ENCODE measurements at regions not wholly inside any gene's neighbourhood (a gene's known extent, or its start where the extent isn't known, plus 50 kb on each side); places are given as distances from the start of the nearest gene placed in this dataset.

- no peaks in the 10 kb centered on the region for H3K36me3 ChIP-seq
- no peaks in the 10 kb centered on the region for H3K9me3 ChIP-seq
- no peaks in the 10 kb centered on the region for H3K27me3 ChIP-seq
- no peak overlapping the region for H3K4me3 ChIP-seq
- FAIRE-seq (no peak), DNase-seq (no peak), ATAC-seq (no peak)
- no peak for TF ChIP-seq CTCF (IDR thresholded peaks at IDR 0.05)
- WGBS, 2 donors = 86 to 89% methylated on average over 8 of the region's 8 CpGs
- no peak overlapping the region for H3K27ac ChIP-seq
- H3K4me1 ChIP-seq = no peaks in the 10 kb centered on the region
- intact Hi-C loops (cut with DNase I) = no loop called here
Measured at GRCh38 chr2:101617188-101617587, 80.3 kb upstream of the MAP4K4 start.

DNA sequence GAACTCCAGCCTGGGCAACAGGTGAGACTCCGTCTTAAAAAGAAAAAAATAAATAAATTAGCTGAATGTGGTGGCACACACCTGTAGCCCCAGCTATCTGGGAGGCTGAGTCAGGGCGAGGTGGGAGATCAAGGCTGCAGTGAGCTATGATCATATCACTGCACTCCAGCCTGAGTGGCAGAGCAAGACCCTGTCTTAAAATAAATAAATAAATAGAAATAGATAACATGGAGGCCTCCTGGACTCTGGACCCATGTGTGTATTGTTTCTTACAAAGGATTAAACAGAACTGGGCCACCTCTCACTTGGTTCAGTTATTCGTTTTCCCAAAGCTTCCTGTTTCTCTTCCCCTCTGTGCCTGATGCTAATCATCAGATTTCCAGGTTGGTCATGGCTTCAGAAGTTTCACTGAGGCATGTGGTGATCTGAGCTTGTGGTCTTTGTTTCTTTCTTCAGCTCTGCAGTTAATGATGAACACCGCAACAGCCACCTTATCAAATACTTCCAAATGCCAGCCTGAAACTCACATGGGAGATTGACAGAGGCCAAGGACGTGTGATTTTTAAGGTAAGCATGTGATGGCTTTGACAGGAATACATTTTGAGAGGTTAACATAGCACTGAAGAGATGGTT lies 83.3 kb upstream of the MAP4K4 start:
- no peak for FAIRE-seq
- TF ChIP-seq CTCF (IDR thresholded peaks at IDR 0.05) = no peak
- H3K9me3 ChIP-seq = no peaks in the 10 kb centered on the region
- H3K27me3 ChIP-seq = no peaks in the 10 kb centered on the region
- H3K4me3 ChIP-seq = no peak overlapping the region
- no peaks in the 10 kb centered on the region for H3K36me3 ChIP-seq
- H3K4me1 ChIP-seq = no peaks in the 10 kb centered on the region
- 74 to 75% methylated on average over 5 of the region's 5 CpGs for WGBS, 2 donors
- no peak for DNase-seq
- no peak overlapping the region for H3K27ac ChIP-seq
- intact Hi-C loops (cut with DNase I) = no loop called here
- no peak for ATAC-seq

DNA sequence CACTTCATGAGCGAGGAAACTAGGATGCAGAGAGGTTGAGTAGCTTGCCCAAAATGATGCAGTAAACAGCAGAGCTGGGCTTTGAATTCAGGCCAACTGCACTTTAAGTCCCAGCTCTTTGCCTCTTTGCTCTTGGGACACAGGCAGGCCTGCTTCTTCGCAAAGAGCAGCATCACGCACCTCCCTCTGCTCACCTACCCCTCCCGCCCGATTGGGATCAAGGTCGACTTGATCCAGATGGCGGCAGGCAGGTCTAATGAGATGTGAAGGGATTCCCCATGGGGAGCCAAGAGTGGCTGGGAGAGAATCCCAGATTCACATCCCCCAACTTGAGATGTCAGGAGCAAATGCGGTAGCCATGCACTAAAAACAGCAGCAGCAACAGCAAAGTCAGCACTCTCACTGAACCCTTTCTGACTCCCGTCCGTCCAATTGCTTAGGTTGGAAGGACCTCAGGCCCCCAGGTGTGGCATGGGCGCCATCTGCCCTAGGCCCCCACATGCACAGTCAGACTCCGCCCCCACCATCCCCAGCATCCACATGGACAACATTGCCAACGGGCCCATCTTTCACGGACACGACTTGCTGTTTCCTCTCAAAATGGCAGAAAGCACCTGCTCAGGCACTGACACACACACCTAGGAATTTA lies 84.3 kb upstream of the MAP4K4 start:
- FAIRE-seq = no peak
- TF ChIP-seq CTCF (IDR thresholded peaks at IDR 0.05) = no peak
- no peaks in the 10 kb centered on the region for H3K27me3 ChIP-seq
- intact Hi-C loops (cut with DNase I) = no loop called here
- H3K4me3 ChIP-seq = no peak overlapping the region
- no peak overlapping the region for H3K27ac ChIP-seq
- no peak for DNase-seq
- H3K9me3 ChIP-seq = no peaks in the 10 kb centered on the region
- WGBS, 2 donors = 84 to 89% methylated on average over 15 of the region's 15 CpGs
- ATAC-seq = no peak
- H3K36me3 ChIP-seq = no peaks in the 10 kb centered on the region
- no peaks in the 10 kb centered on the region for H3K4me1 ChIP-seq

DNA sequence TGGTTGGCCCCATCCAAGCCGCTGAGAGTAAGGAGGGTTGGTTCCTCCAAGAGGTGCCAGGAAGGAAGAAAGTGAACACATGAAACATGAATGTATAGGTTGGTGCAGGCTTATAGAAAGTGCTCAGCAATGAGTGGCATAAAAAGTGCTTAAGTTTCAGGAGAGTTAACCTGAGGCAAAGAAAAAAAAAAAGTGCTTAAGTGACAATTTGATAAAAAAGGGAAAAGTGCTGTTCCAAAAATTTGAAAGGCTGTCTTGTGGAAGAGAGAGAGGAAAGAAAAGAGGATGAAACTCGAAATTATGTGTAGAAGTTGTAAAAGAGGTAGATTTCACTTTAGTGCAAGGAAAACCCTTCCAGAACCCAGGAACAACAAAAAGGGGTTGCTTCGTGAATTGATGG lies 85.5 kb upstream of the MAP4K4 start:
- intact Hi-C loops (cut with DNase I) = no loop called here
- ATAC-seq = no peak
- 82 to 90% methylated on average over 3 of the region's 3 CpGs for WGBS, 2 donors

More for the DNA sequence above, 85.5 kb upstream of the MAP4K4 start:
- no peak overlapping the region for H3K4me3 ChIP-seq
- H3K4me1 ChIP-seq = no peaks in the 10 kb centered on the region
- no peaks in the 10 kb centered on the region for H3K27me3 ChIP-seq
- DNase-seq (no peak), FAIRE-seq (no peak)
- H3K36me3 ChIP-seq = no peaks in the 10 kb centered on the region
- no peaks in the 10 kb centered on the region for H3K9me3 ChIP-seq
- no peak for TF ChIP-seq CTCF (IDR thresholded peaks at IDR 0.05)
- no peak overlapping the region for H3K27ac ChIP-seq
